Esophagus muscularis mucosa (tissue), 4 donors: ENCODE measurements at regions not wholly inside any gene's neighbourhood (a gene's known extent, or its start where the extent isn't known, plus 50 kb on each side); places are given as distances from the start of the nearest gene placed in this dataset.

ENCODE experiments used
- EP300 ChIP-seq: sonication (generic); formaldehyde crosslinking; IDR thresholded peaks from one replicate; pipeline ENCODE4 v1.6.1; 2017; ENCODE audit warnings: antibody characterized with exemption
- POLR2A ChIP-seq: fragments of 450-650 bp; IDR thresholded peaks from one replicate; pipeline ENCODE4 v1.6.1; 2017; ENCODE audit warnings: antibody characterized with exemption, moderate library complexity, mild to moderate bottlenecking, low read depth
- POLR2AphosphoS5 ChIP-seq, 2 donors: sonication (generic); formaldehyde crosslinking; IDR thresholded peaks; one replicate each; pipeline ENCODE4 v1.6.1; 2017; ENCODE audit warnings: antibody characterized with exemption in 2 of 2
- TF ChIP-seq, protein P1 (sequence below), 3 experiments: fragments of 200-600 bp in 2 of 3; fragments of 450-650 bp in 1 of 3; sonication (generic) in 2 of 3; IDR thresholded peaks; one replicate each; pipeline ENCODE4 v1.5.1; 2017 to 2019; ENCODE audit warnings: antibody characterized with exemption in 3 of 3, mild to moderate bottlenecking in 2 of 3, moderate library complexity in 1 of 3

DNA sequence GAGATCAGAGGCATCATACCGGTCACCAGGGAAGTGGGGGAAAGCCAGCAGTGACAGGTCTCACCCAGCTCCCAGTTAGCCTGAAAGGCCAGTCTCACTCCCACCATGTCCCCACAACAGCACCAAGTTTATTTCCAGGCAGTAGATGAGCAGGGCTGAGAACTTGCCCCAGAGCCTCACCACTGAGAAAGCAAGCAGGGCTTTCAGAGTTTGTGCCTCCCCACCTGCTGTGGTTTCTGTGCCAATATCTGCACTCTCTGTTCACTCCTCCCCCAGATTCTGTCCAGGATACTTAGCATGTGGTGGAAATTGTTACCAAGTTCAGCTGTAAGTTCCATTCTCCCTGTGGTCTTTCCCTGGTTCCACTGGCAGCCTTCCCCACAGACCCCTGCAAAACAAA, 255.0 kb upstream of the HTR1E start:
- TF ChIP-seq, protein P1, sequence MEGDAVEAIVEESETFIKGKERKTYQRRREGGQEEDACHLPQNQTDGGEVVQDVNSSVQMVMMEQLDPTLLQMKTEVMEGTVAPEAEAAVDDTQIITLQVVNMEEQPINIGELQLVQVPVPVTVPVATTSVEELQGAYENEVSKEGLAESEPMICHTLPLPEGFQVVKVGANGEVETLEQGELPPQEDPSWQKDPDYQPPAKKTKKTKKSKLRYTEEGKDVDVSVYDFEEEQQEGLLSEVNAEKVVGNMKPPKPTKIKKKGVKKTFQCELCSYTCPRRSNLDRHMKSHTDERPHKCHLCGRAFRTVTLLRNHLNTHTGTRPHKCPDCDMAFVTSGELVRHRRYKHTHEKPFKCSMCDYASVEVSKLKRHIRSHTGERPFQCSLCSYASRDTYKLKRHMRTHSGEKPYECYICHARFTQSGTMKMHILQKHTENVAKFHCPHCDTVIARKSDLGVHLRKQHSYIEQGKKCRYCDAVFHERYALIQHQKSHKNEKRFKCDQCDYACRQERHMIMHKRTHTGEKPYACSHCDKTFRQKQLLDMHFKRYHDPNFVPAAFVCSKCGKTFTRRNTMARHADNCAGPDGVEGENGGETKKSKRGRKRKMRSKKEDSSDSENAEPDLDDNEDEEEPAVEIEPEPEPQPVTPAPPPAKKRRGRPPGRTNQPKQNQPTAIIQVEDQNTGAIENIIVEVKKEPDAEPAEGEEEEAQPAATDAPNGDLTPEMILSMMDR (IDR thresholded peaks at IDR 0.05), result no peak
- TF ChIP-seq POLR2AphosphoS5 (IDR thresholded peaks at IDR 0.05) (no peak), EP300 (no peak), POLR2A (no peak)
